Fibroblast of peridontal ligament (primary cell): ENCODE measurements at regions not wholly inside any gene's neighbourhood (a gene's known extent, or its start where the extent isn't known, plus 50 kb on each side); places are given as distances from the start of the nearest gene placed in this dataset.

Source experiments
- DNase-seq: peaks from one replicate; pipeline ENCODE4 v3.0.0-alpha.2; 2010; ENCODE audit errors: extremely low read depth

DNA sequence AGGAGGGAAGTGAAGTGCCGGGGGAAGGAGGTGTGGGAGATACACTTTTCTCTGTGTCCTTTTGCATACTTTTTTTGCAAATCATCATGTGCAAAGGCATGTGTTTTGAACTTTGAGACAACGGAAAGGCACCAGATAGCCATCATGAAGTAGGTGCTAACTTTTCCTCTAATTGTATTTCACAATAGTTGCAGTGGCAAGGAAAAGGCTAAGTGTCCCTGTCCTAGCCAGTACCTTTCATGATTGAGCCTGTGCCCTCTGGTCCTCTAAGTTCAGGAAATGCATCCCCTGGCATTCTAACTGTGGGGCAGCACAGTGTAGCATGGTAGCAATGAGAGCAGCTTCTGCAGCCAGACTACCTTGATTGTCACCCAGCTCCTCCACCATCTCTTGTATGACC lies 186.2 kb downstream of the ADSS2 start:
- DNase-seq, result no peak

DNA sequence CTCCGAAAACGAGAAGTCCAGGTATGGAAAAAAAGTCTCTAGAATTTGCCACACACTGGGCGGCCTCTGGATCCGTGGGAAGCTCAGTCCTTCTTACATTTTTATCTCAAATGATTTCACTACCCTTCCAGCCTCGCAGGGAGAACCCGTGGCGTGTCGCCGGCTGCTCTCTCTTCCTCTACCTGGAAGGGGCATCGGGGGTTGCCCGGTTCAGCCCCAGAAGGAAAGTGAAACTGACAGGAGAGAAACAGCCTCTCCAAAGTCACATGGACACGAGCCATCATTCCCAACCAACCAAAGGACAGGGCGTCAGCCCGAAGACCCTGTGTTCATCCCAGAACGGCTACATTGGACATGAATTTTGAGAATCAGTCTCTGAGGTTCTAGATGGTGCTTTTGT lies 182.5 kb downstream of the ADSS2 start:
- no peak for DNase-seq

GRCh38 chr1:244271004-244271403 lies 180.7 kb downstream of the ADSS2 start:
- no peak for DNase-seq

GRCh38 chr1:244271691-244272308 lies 179.9 kb downstream of the ADSS2 start:
- DNase-seq, result no peak

GRCh38 chr1:244272471-244273261 lies 179.0 kb downstream of the ADSS2 start:
- peak; percentile 97 for DNase-seq

DNA sequence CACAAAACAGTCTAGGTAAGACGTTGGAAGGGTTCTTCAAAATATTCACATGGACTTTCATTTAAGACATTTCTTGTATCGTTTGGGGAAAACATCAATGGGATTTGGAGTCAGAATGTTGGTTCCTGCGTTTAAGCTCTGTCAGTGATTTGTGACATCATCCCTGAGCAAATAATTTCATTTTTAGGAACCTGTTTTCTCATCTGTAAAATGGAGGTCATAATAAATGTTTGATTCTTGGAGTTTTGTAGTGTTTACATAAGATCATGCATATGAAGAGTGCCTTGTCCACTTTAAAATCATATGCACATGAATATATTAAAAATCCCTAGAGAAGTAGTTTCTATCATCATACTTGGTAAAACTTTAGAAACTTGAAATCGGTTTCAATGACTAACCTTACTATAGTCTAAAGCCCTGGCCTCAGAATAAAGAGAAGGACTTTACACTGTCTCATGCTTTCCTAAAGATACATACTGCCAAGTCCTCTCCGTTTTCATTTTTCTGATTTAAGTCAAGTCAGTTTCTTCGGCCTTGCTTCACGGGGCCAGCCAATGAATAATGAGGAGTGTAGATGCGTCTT lies 178.4 kb downstream of the ADSS2 start:
- DNase-seq, result no peak

- DNase-seq, result peak; percentile 100
Observed at GRCh38 chr1:244273845-244274619, 177.7 kb downstream of the ADSS2 start.

DNA sequence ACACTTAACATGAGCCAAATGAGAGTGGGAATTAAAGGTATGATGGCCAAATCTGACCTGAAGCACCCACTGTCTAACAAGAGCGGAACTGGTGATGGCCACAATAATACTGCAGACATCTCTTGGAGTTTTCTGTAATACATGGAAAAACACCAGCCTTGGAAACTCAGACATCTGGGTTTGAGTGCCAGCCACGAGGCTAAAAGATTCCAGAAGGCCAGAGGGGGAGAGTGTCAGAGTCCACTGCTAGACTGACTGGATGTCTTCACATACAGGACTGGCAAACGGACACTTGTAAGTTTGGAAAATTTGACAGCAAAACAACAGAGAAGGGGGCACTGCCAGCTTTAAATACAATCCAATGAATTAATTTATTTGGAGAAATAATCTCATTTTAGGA lies 175.1 kb downstream of the ADSS2 start:
- peak; percentile 49 for DNase-seq

DNA sequence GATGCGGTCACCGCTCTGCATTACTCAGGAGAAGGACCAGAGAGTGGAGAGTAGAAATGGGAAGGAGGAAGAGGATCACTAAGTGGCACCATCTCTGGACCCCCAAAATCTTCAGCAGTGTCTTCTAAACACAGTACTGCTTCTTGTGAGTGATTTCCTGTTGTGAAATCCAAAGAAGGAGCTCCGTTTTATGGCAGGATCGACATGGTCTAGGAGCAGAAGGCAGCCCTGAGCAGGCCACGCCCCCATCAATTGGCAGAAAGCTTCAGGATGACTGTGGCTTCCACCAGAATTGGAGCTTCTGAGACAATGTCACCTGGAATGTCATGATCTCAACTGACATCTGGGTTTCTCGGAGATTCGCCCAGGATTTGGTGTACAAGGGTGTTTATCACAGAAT lies 171.5 kb downstream of the ADSS2 start:
- DNase-seq, result no peak

DNA sequence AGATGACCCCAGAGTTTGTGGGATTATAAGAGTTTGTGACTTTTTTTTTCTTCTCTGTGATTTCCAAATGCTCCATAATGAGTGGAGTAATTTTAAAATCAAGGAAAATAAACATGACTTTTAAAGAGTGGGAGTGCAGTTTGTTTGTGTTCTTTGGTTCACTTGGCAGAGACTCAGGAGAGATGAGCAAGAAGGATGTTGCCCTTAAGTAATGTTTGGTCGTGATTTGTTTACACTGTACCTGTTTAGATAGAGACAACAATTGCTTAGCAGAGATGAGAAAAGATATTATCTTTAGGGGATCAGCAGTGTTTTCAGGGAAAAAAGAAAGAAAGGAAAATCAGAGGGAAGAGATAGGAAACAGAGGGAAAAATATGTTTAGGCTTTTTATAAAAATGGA lies 170.8 kb downstream of the ADSS2 start:
- DNase-seq, result peak; percentile 61

DNA sequence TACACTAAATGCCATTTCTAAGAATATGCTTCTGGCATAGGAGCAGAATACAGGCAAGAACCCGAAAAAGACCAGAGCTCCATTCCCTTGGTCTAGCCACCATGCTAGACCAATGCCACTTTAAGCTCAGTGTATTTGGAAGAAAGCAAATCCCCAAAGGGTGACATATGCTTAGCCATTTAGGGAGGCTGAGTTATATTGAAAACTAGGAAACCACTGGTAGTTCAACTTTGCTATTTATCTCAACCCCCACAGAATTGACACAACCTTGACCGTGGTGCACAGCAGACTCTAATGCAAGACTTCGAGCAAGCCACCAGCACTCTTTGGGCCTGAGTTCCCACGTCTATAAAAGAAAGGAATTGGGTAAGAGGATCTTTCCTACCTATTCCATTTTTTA lies 167.9 kb downstream of the ADSS2 start:
- no peak for DNase-seq

- DNase-seq, result no peak
Observed at GRCh38 chr1:244284641-244285156, 167.0 kb downstream of the ADSS2 start.

DNA sequence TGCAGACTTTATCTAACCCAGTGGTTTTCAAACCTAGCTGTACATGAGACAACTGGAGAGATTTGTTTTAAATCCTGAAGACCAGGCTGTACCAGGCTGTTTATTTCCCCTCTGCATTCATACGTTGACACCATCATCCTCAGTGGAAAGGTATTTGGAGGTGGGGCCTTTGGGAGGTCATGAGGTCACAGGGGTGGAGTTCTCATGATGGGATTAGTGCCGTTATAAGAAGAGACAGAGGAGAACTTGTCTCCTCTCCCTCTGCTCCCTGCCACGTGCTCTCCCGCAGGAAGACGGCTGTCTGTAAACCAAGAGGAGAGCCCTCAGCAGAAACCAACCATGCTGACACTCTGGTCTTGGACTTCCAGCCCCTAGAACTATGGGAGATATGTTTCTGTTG lies 165.4 kb downstream of the ADSS2 start:
- DNase-seq, result no peak

- no peak for DNase-seq
Observed at GRCh38 chr1:244287726-244288125, 164.0 kb downstream of the ADSS2 start.

GRCh38 chr1:244288663-244289062 lies 163.0 kb downstream of the ADSS2 start:
- no peak for DNase-seq

GRCh38 chr1:244289991-244290785 lies 161.5 kb downstream of the ADSS2 start:
- DNase-seq, result no peak

DNA sequence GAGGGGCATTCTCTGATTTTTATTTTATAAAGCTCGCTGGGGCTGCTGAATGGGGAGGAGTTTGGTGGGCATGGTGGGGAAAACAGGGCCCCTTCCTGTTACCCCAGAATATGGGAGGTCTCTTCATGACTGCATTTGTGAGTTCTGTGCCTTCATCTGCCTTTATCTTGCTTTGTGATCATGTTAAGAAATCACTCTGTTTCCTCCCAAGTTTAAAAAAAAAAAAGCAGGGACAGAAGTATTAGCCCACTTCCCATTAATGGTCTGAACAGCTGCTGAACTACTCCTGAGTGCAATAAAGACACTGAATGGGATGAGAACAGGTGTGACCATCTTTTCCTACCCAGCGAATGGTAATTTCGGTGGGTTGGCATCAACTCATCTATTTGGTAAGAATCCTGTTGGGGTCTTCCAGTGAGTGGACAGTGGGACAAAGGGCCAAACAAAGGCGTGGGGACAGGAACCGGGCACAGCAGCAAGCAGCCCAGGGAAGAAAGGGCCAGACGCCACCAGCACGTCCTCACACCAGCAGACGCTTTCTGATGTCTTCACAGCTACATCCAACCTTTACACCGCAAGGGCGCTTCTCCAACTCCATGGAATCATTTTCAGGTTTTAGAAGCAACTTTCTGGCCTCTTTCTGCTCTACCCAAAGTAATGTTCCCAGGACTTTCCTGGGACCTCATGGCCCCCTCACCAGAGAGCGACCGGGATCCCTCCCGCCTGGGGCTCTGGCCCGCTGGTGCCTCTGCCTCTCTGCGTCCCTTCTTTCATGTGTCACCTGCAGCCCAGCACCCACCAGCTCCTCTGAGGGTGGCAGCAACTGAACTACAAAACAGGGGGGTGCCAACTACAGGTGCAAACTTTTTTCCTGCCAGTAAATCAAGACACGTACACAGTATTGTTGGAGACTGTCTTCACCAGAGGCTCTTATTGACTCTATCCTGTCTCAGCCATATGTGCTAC lies 160.2 kb downstream of the ADSS2 start:
- DNase-seq, result no peak

DNA sequence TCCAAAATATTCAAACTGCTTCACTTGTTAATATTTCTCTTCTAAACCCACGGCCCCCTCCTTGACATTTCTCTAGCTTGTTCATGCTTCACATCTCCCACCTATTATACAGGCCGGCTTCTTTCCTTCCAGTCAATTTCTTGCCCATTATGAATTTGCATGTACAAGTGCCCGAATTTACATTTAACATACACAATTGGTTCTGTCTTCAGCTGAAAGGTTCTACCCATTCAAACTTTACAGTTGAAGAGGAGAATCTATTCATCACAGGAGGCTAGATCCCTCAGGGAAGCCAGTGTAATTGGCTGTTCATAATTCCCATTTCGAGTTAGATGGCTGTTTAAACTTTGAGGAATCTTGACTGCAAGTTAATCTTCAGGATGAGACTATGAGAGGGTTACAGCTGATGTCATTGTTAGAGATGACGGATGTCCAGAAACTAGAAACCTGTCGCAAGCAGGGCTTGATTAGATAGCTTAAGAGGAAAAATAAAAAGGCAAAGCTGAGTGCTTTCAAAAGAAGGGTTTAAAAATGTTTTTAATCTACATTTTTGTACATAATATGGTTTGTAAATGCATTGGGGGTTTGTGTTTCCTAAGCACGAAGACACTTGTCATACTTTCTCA lies 157.0 kb downstream of the ADSS2 start:
- no peak for DNase-seq

DNA sequence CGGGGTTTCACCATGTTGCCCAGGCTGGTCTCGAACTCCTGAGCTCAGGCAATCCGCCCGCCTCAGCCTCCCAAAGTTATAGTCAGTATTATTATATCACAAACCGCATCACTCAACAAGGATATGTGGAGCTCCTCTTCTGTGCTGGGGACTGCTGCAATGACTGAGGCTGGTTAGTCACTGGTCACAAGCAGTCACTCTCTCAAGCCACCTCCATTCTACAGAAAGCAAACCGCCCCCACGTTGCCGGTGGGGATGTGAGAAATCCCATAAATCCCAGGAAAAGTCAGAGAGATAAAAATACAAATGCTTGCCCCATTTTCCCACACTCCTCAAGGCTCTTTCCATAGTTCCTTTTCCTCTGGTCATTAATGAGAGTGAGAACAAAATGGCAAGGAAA lies 155.7 kb downstream of the ADSS2 start:
- no peak for DNase-seq

GRCh38 chr1:244296447-244296846 lies 155.3 kb downstream of the ADSS2 start:
- DNase-seq, result no peak
